Endothelial cell of umbilical vein (primary cell): ENCODE measurements at regions not wholly inside any gene's neighbourhood (a gene's known extent, or its start where the extent isn't known, plus 50 kb on each side); places are given as distances from the start of the nearest gene placed in this dataset.

Experiments used
- BruUV-seq: library from RNA; stranded (reverse); fragments of 400-500 nt; replicated peaks from 2 replicates; lab custom pipeline; 2021; lab: Mats Ljungman, UMichigan
- CTCF ChIA-PET: fragments of 300-600, 350-600 bp; sonication (Branson Sonifier 250); formaldehyde crosslinking; loops from one replicate; lab custom pipeline; 2021; ENCODE audit warnings: antibody characterized with exemption, inconsistent platforms; lab: Charles Lee
- POLR2A ChIA-PET: fragments of 300-600, 350-600 bp; sonication (Branson Sonifier 250); formaldehyde crosslinking; loops from one replicate; lab custom pipeline; 2021; ENCODE audit warnings: antibody characterized with exemption, inconsistent platforms; lab: Charles Lee
- DNase-seq: peaks from one replicate; pipeline ENCODE4 v3.0.0-alpha.2; 2011; ENCODE audit warnings: low read depth, low spot score
- FAIRE-seq: peaks from 2 replicates; lab custom pipeline; 2011; peaks lifted over from hg19 to GRCh38; lab: Jason Lieb, UNC
- H2AFZ ChIP-seq: 2 replicates; pipeline ENCODE4 v1.6.0; 2012; ENCODE audit warnings: low read depth, low read length, control low read depth, inconsistent platforms
- H3K27ac ChIP-seq: 2 replicates; pipeline ENCODE4 v1.5.1; 2011; ENCODE audit warnings: low read depth, mild to moderate bottlenecking, control low read depth, low read length, moderate library complexity; ENCODE audit not compliant: insufficient read depth
- H3K27me3 ChIP-seq, 2 experiments: 2 replicates each; pipeline versions ENCODE4 v1.6.0 to v1.6.1; 2011; ENCODE audit warnings: low read length in 2 of 2, mixed read lengths in 1 of 2; ENCODE audit not compliant: control insufficient read depth in 2 of 2, insufficient read depth in 2 of 2
- H3K36me3 ChIP-seq, 2 experiments: 2 replicates in 1 of 2; 3 replicates in 1 of 2; pipeline ENCODE4 v1.5.1; 2011; ENCODE audit warnings: low read length in 2 of 2, mild to moderate bottlenecking in 1 of 2, moderate library complexity in 1 of 2; ENCODE audit not compliant: control insufficient read depth in 2 of 2, insufficient read depth in 2 of 2; ENCODE audit errors: extremely low read depth in 1 of 2
- H3K4me1 ChIP-seq: 3 replicates; pipeline ENCODE4 v1.5.1; 2011; ENCODE audit warnings: mild to moderate bottlenecking, low read length; ENCODE audit not compliant: control insufficient read depth, insufficient read depth; ENCODE audit errors: extremely low read depth
- H3K4me2 ChIP-seq: 2 replicates; pipeline ENCODE4 v1.6.1; 2011; ENCODE audit warnings: low read length, control low read depth, mixed read lengths; ENCODE audit not compliant: insufficient read depth
- H3K4me3 ChIP-seq, 3 experiments: fragments of 200-600 bp in 1 of 3; sonication (generic), shearing (Covaris generic) in 1 of 3; replicated peaks in 1 of 3; 2 replicates each; pipeline ENCODE4 v1.5.1; 2011 to 2016; ENCODE audit warnings: control low read depth in 3 of 3, low read length in 3 of 3, mild to moderate bottlenecking in 2 of 3, inconsistent platforms in 1 of 3, low read depth in 1 of 3, moderate library complexity in 1 of 3; ENCODE audit not compliant: insufficient read depth in 1 of 3
- H3K79me2 ChIP-seq: 2 replicates; pipeline ENCODE4 v1.6.0; 2012; ENCODE audit warnings: low read length, inconsistent platforms; ENCODE audit not compliant: control insufficient read depth, insufficient read depth
- H3K9ac ChIP-seq: replicated peaks from 2 replicates; pipeline ENCODE3; 2011; ENCODE audit warnings: low read length, control low read depth; ENCODE audit not compliant: insufficient read depth; ENCODE audit errors: extremely low read depth
- H3K9me1 ChIP-seq: replicated peaks from 3 replicates; pipeline ENCODE4 v1.6.0; 2011; ENCODE audit warnings: mild to moderate bottlenecking, low read length; ENCODE audit not compliant: control insufficient read depth, insufficient read depth; ENCODE audit errors: extremely low read depth
- H3K9me3 ChIP-seq: replicated peaks from 2 replicates; pipeline ENCODE4 v1.5.1; 2012; ENCODE audit warnings: low read length, inconsistent platforms; ENCODE audit not compliant: control insufficient read depth, insufficient read depth
- H4K20me1 ChIP-seq: replicated peaks from 2 replicates; pipeline ENCODE3; 2011; ENCODE audit warnings: mild to moderate bottlenecking, low read length; ENCODE audit not compliant: control insufficient read depth, insufficient read depth; ENCODE audit errors: extremely low read depth
- JUN ChIP-seq: IDR thresholded peaks from 2 replicates; pipeline ENCODE4 v1.6.1; 2011; ENCODE audit warnings: borderline replicate concordance, low read depth; ENCODE audit not compliant: insufficient read length, insufficient read depth
- POLR2A ChIP-seq: IDR thresholded peaks from 2 replicates; pipeline ENCODE4 v1.6.1; 2012; ENCODE audit warnings: low read depth, mild to moderate bottlenecking, control low read depth, low read length
- dilution Hi-C: fragments of 300-500 bp; cut with MboI; formaldehyde crosslinking; loops from one replicate; pipeline ENCODE4 v1.15.0; 2019; ENCODE audit warnings: low sequenced_read_pairs; ENCODE audit not compliant: extremely low pct_ligation_motif_present
- intact Hi-C: fragments of 100-400 bp; cut with micrococcal nuclease; formaldehyde crosslinking; loops from one replicate; pipeline ENCODE4 v1.10.0; 2022
- TF ChIP-seq, protein P1 (sequence below), 2 donors: IDR thresholded peaks; 1 replicate in 1 of 2; 2 replicates in 1 of 2; pipeline ENCODE4 v1.5.1; 2011; ENCODE audit warnings: low read length in 2 of 2, mild to moderate bottlenecking in 2 of 2, moderate library complexity in 2 of 2, control low read depth in 1 of 2, inconsistent platforms in 1 of 2, low read depth in 1 of 2; ENCODE audit not compliant: insufficient read depth in 1 of 2; ENCODE audit errors: extremely low read depth in 1 of 2

DNA sequence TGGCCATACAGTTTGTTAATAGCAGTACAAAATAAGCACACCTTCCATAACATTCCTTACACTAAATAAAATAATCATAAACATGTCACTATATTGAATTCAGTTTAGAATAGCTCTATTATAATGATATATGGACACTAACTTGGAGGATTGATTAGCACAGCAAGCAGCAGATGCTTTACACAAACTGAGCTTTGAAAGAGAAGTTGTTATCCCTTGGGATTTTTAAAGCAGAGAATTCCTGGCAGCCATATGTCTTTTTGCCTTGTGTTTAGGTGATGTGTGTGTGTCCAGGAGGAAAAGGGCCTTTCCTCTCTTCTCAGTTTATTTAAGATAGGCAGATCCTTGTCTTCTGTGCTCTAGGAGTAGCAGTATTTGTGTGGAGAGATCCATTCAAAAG, 232.2 kb upstream of the GRIN3A start:
- dilution Hi-C loops (no loop called here), intact Hi-C loops (no loop called here)
- H3K36me3 ChIP-seq: no peaks in the 10 kb centered on the region
- no peaks in the 10 kb centered on the region for H4K20me1 ChIP-seq
- FAIRE-seq: no peak
- no peaks in the 10 kb centered on the region for H3K9me1 ChIP-seq
- DNase-seq: no peak
- no peaks in the 10 kb centered on the region for H3K9me3 ChIP-seq
- no peak overlapping the region for H3K27ac ChIP-seq
- H3K9ac ChIP-seq: no peak overlapping the region
- TF ChIP-seq, protein P1, sequence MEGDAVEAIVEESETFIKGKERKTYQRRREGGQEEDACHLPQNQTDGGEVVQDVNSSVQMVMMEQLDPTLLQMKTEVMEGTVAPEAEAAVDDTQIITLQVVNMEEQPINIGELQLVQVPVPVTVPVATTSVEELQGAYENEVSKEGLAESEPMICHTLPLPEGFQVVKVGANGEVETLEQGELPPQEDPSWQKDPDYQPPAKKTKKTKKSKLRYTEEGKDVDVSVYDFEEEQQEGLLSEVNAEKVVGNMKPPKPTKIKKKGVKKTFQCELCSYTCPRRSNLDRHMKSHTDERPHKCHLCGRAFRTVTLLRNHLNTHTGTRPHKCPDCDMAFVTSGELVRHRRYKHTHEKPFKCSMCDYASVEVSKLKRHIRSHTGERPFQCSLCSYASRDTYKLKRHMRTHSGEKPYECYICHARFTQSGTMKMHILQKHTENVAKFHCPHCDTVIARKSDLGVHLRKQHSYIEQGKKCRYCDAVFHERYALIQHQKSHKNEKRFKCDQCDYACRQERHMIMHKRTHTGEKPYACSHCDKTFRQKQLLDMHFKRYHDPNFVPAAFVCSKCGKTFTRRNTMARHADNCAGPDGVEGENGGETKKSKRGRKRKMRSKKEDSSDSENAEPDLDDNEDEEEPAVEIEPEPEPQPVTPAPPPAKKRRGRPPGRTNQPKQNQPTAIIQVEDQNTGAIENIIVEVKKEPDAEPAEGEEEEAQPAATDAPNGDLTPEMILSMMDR (IDR thresholded peaks at IDR 0.05; ENCODE audit: extremely low read depth in 1 of 2, insufficient read depth in 1 of 2, low read depth in 1 of 2, low read length in 2 of 2): no peak
- no peak for TF ChIP-seq JUN
- H3K27me3 ChIP-seq: no peaks in the 10 kb centered on the region
- BruUV-seq: no TSS peak
- H3K4me1 ChIP-seq: no peaks in the 10 kb centered on the region
- no peaks in the 10 kb centered on the region for H3K79me2 ChIP-seq
- no peak overlapping the region for H2AFZ ChIP-seq
- ChIA-PET CTCF (no interaction called here), POLR2A (no interaction called here)
- H3K4me2 ChIP-seq: no peak overlapping the region
- H3K4me3 ChIP-seq: no peak overlapping the region

DNA sequence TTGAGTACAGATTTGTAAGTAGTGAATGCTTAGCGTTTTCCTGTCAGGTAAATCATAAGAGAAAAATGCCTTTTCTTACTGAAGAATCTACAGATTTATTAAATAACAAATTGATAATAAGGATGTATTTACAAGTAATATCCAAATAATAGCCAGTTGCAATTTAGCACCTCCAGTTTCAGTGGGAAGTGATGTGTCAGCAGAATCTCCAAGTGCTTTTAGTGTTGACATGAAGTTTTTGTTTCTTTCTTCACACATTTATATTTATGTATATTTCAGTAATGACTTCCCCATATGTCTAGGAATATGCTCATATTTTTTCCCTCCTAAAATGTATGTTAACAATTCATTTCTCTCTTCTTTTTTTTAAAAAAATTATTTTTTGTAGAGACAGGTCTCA, 229.9 kb upstream of the GRIN3A start:
- no peaks in the 10 kb centered on the region for H4K20me1 ChIP-seq
- no peaks in the 10 kb centered on the region for H3K4me1 ChIP-seq
- no peaks in the 10 kb centered on the region for H3K9me1 ChIP-seq
- H2AFZ ChIP-seq: no peak overlapping the region
- FAIRE-seq: no peak
- dilution Hi-C loops: no loop called here
- H3K4me2 ChIP-seq: no peak overlapping the region
- H3K9ac ChIP-seq: no peak overlapping the region
- intact Hi-C loops: no loop called here
- ChIA-PET POLR2A (no interaction called here), CTCF (no interaction called here)
- TF ChIP-seq, protein P1 (IDR thresholded peaks at IDR 0.05; ENCODE audit: extremely low read depth in 1 of 2, insufficient read depth in 1 of 2, low read depth in 1 of 2, low read length in 2 of 2): no peak
- no peak for TF ChIP-seq POLR2A
- H3K27ac ChIP-seq: no peak overlapping the region
- H3K27me3 ChIP-seq: no peaks in the 10 kb centered on the region
- H3K79me2 ChIP-seq: no peaks in the 10 kb centered on the region
- no peak for DNase-seq
- H3K9me3 ChIP-seq: no peaks in the 10 kb centered on the region
- H3K4me3 ChIP-seq: no peak overlapping the region
- H3K36me3 ChIP-seq: no peaks in the 10 kb centered on the region
- BruUV-seq: no TSS peak
